A549 (cell line): ENCODE measurements at regions not wholly inside any gene's neighbourhood (a gene's known extent, or its start where the extent isn't known, plus 50 kb on each side); places are given as distances from the start of the nearest gene placed in this dataset.

Source experiments
- ATAC-seq, 2 experiments: fragments of 200-7000 bp in 1 of 2; fragments of >200 bp in 1 of 2; cut with Nextera tagmentation in 1 of 2; cut with Tn5 transposase in 1 of 2; 3 replicates each; pipeline versions ENCODE4 v1.8.0 to v1.9.1; 2018 to 2020; ENCODE audit warnings: mild to moderate bottlenecking in 1 of 2, moderate library complexity in 1 of 2
- CTCF ChIA-PET: fragments of 300-600 bp; sonication (Branson Sonifier 250); formaldehyde crosslinking; extraction: SDS; loops from one replicate; lab custom pipeline; 2021; ENCODE audit warnings: antibody characterized with exemption, inconsistent platforms; lab: Yijun Ruan, JAX
- POLR2A ChIA-PET: fragments of 350-600 bp; formaldehyde crosslinking; extraction: SDS; loops from one replicate; lab custom pipeline; 2021; ENCODE audit warnings: antibody characterized with exemption, inconsistent platforms; lab: Yijun Ruan, JAX
- DNase-seq, 2 experiments: peaks; one replicate each; pipeline versions ENCODE4 v3.0.0 to v3.0.0-alpha.2; 2011 to 2016; ENCODE audit warnings: low read depth in 1 of 2, low spot score in 1 of 2
- FAIRE-seq: peaks from 2 replicates; lab custom pipeline; 2011; peaks lifted over from hg19 to GRCh38; lab: Jason Lieb, UNC
- H3K27ac ChIP-seq, 2 experiments: fragments of >200 bp; sonication (Bioruptor Twin); formaldehyde crosslinking; 3 replicates each; pipeline ENCODE4 v1.5.1; 2016 to 2017
- H3K4me1 ChIP-seq: fragments of >200 bp; sonication (Bioruptor Twin); formaldehyde crosslinking; 3 replicates; pipeline ENCODE4 v1.6.1; 2016
- H3K4me2 ChIP-seq: fragments of >200 bp; sonication (Bioruptor Twin); formaldehyde crosslinking; 3 replicates; pipeline ENCODE4 v1.6.1; 2016
- H3K4me3 ChIP-seq: fragments of >200 bp; sonication (Bioruptor Twin); formaldehyde crosslinking; 3 replicates; pipeline ENCODE4 v1.5.1; 2016
- H3K9me3 ChIP-seq: fragments of >200 bp; sonication (Bioruptor Twin); formaldehyde crosslinking; 3 replicates; pipeline ENCODE4 v1.6.1; 2016
- BHLHE40 ChIP-seq: IDR thresholded peaks from 2 replicates; pipeline ENCODE4 v1.6.1; 2012; ENCODE audit warnings: low read depth, low read length, inconsistent platforms
- CBX8 ChIP-seq: fragments of 200-600 bp; sonication (generic); IDR thresholded peaks from 2 replicates; pipeline ENCODE4 v1.6.1; 2016
- EHF ChIP-seq: fragments of 250-450 bp; sonication (Bioruptor Pico); IDR thresholded peaks from 2 replicates; pipeline ENCODE4 v1.5.0; 2020; ENCODE audit warnings: mild to moderate bottlenecking
- EP300 ChIP-seq, 2 experiments: fragments of >200 bp; sonication (Bioruptor Twin); formaldehyde crosslinking; IDR thresholded peaks; 2 replicates in 1 of 2; 3 replicates in 1 of 2; pipeline ENCODE4 v1.6.1; 2016 to 2017
- FOSB ChIP-seq: fragments of 250-450 bp; sonication (Bioruptor Pico); IDR thresholded peaks from 2 replicates; pipeline ENCODE4 v1.5.0; 2020; ENCODE audit warnings: mild to moderate bottlenecking, moderate library complexity
- FOSL2 ChIP-seq, 2 experiments: fragments of 450-650 bp in 1 of 2; fragments of >200 bp in 1 of 2; sonication (Bioruptor Twin) in 1 of 2; formaldehyde crosslinking; IDR thresholded peaks; 2 replicates each; pipeline versions ENCODE4 v1.5.0 to v1.6.1; 2016 to 2020; ENCODE audit warnings: mild to moderate bottlenecking in 1 of 2, moderate library complexity in 1 of 2
- FOXS1 ChIP-seq: fragments of 250-450 bp; sonication (Bioruptor Pico); IDR thresholded peaks from 2 replicates; pipeline ENCODE4 v1.5.0; 2020; ENCODE audit warnings: mild to moderate bottlenecking, moderate library complexity
- HDAC2 ChIP-seq: fragments of 200-600 bp; sonication (generic); IDR thresholded peaks from 2 replicates; pipeline ENCODE4 v1.6.1; 2016
- HEYL ChIP-seq: fragments of 250-450 bp; sonication (Bioruptor Pico); IDR thresholded peaks from 2 replicates; pipeline ENCODE4 v1.8.0; 2021; ENCODE audit warnings: mild to moderate bottlenecking, moderate library complexity
- HOXB13 ChIP-seq: fragments of 250-450 bp; sonication (Bioruptor Pico); IDR thresholded peaks from 2 replicates; pipeline ENCODE4 v1.5.0; 2020; ENCODE audit warnings: low read depth, mild to moderate bottlenecking, moderate library complexity
- HOXB5 ChIP-seq: fragments of 250-450 bp; sonication (Bioruptor Pico); IDR thresholded peaks from 2 replicates; pipeline ENCODE4 v1.5.0; 2020; ENCODE audit warnings: mild to moderate bottlenecking, moderate library complexity
- MAFK ChIP-seq: fragments of 450-650 bp; IDR thresholded peaks from 2 replicates; pipeline ENCODE4 v1.6.1; 2014; ENCODE audit not compliant: partially characterized antibody
- MYC ChIP-seq: IDR thresholded peaks from 2 replicates; pipeline ENCODE4 v1.6.1; 2012; ENCODE audit warnings: mild to moderate bottlenecking, inconsistent platforms, low read length, improper control_type of control experiment, borderline replicate concordance
- PHF8 ChIP-seq: fragments of 200-600 bp; sonication (generic); IDR thresholded peaks from 2 replicates; pipeline ENCODE4 v1.6.1; 2016; ENCODE audit warnings: low read depth, mild to moderate bottlenecking, antibody characterized with exemption, moderate library complexity, borderline replicate concordance
- POLR2AphosphoS2 ChIP-seq: conservative IDR thresholded peaks from 2 replicates; pipeline ENCODE4 v1.6.1; 2012; ENCODE audit warnings: low read length, improper control_type of control experiment, inconsistent platforms
- RARB ChIP-seq: fragments of 250-450 bp; sonication (Bioruptor Pico); IDR thresholded peaks from 2 replicates; pipeline ENCODE4 v1.8.0; 2021; ENCODE audit warnings: mild to moderate bottlenecking, moderate library complexity
- RCOR1 ChIP-seq: fragments of 150-350 bp; IDR thresholded peaks from 2 replicates; pipeline ENCODE4 v1.6.1; 2014; ENCODE audit warnings: antibody characterized with exemption, low read length, low read depth
- SREBF2 ChIP-seq: fragments of 450-650 bp; IDR thresholded peaks from 2 replicates; pipeline ENCODE4 v1.6.1; 2014; ENCODE audit warnings: mild to moderate bottlenecking, moderate library complexity
- TP53 ChIP-seq: fragments of 250-450 bp; sonication (Bioruptor Pico); IDR thresholded peaks from 2 replicates; pipeline ENCODE4 v1.5.0; 2021; ENCODE audit warnings: mild to moderate bottlenecking, moderate library complexity
- ZSCAN20 ChIP-seq: fragments of 250-450 bp; sonication (Bioruptor Pico); IDR thresholded peaks from 2 replicates; pipeline ENCODE4 v1.8.0; 2022; ENCODE audit warnings: mild to moderate bottlenecking, moderate library complexity
- WGBS: methylation state at CpG from one replicate; pipeline ENCODE4 v1.1.6; 2017; ENCODE audit errors: missing lambda C conversion rate; 5-methylcytosine and 5-hydroxymethylcytosine counted together
- TF ChIP-seq, protein P1 (sequence below): fragments of 450-650 bp; IDR thresholded peaks from 2 replicates; pipeline ENCODE4 v1.6.1; 2014; ENCODE audit warnings: antibody characterized with exemption
- TF ChIP-seq, protein P2 (sequence below): IDR thresholded peaks from 2 replicates; pipeline ENCODE4 v1.6.1; 2012; ENCODE audit warnings: low read depth, borderline replicate concordance
- TF ChIP-seq, protein P3 (sequence below): fragments of >200 bp; sonication (Bioruptor Twin); formaldehyde crosslinking; IDR thresholded peaks from 3 replicates; pipeline ENCODE4 v1.6.1; 2016
- TF ChIP-seq, protein P4 (sequence below): IDR thresholded peaks from 2 replicates; pipeline ENCODE4 v1.6.1; 2012
- TF ChIP-seq, protein P5 (sequence below): fragments of 200-600 bp; sonication (generic); IDR thresholded peaks from 2 replicates; pipeline ENCODE4 v1.6.1; 2016; ENCODE audit warnings: antibody characterized with exemption, mild to moderate bottlenecking, moderate library complexity
- TF ChIP-seq, protein P6 (sequence below): IDR thresholded peaks from 2 replicates; pipeline ENCODE4 v1.6.1; 2012
- TF ChIP-seq, protein P7 (sequence below): fragments of >200 bp; sonication (Bioruptor Twin); formaldehyde crosslinking; IDR thresholded peaks from 2 replicates; pipeline ENCODE4 v1.6.1; 2016
- TF ChIP-seq, protein P8 (sequence below): fragments of 150-350 bp; IDR thresholded peaks from 2 replicates; pipeline ENCODE4 v1.6.1; 2014; ENCODE audit warnings: low read depth, mild to moderate bottlenecking, low read length
- TF ChIP-seq, protein P9 (sequence below): fragments of 250-450 bp; sonication (Bioruptor Pico); IDR thresholded peaks from 2 replicates; pipeline ENCODE4 v1.5.0; 2020; ENCODE audit warnings: low read depth, mild to moderate bottlenecking, moderate library complexity

DNA sequence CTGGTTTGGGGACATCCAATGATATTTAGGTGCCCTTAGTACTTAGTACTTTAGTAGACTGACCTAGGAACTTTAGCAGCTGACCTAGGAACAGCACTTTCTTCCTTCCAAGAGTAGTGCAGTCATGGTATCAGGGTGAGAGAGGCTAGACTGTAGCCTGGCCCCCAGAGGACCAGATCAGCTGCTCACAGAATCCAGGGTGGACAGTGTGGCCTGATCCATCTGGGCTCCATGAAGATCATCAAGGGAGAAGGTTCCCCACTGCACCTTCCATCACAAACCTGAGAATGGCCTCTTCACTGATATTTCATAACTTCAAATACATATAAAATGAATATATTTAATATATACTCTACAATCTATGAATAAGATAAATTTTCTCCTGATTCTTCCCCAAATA, 59.0 kb upstream of the TLR3 start:
- ATAC-seq (no peak), FAIRE-seq (no peak), DNase-seq (no peak)
- no peak overlapping the region for H3K4me2 ChIP-seq
- H3K4me1 ChIP-seq = no peaks in the 10 kb centered on the region
- no peak overlapping the region for H3K27ac ChIP-seq
- H3K9me3 ChIP-seq = no peaks in the 10 kb centered on the region
- TF ChIP-seq, protein P1, sequence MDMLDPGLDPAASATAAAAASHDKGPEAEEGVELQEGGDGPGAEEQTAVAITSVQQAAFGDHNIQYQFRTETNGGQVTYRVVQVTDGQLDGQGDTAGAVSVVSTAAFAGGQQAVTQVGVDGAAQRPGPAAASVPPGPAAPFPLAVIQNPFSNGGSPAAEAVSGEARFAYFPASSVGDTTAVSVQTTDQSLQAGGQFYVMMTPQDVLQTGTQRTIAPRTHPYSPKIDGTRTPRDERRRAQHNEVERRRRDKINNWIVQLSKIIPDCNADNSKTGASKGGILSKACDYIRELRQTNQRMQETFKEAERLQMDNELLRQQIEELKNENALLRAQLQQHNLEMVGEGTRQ = no peak
- TF ChIP-seq, protein P2, sequence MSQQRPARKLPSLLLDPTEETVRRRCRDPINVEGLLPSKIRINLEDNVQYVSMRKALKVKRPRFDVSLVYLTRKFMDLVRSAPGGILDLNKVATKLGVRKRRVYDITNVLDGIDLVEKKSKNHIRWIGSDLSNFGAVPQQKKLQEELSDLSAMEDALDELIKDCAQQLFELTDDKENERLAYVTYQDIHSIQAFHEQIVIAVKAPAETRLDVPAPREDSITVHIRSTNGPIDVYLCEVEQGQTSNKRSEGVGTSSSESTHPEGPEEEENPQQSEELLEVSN = no peak
- TF ChIP-seq EHF (CRISPR knock-in tag) = no peak
- no peak for TF ChIP-seq HDAC2
- TF ChIP-seq ZSCAN20 = no peak
- no peak for TF ChIP-seq RCOR1
- TF ChIP-seq EP300 (IDR thresholded peaks at IDR 0.05) = no peak
- no peak for TF ChIP-seq SREBF2
- TF ChIP-seq, protein P3, sequence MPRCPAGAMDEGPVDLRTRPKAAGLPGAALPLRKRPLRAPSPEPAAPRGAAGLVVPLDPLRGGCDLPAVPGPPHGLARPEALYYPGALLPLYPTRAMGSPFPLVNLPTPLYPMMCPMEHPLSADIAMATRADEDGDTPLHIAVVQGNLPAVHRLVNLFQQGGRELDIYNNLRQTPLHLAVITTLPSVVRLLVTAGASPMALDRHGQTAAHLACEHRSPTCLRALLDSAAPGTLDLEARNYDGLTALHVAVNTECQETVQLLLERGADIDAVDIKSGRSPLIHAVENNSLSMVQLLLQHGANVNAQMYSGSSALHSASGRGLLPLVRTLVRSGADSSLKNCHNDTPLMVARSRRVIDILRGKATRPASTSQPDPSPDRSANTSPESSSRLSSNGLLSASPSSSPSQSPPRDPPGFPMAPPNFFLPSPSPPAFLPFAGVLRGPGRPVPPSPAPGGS = no peak
- TF ChIP-seq, protein P4, sequence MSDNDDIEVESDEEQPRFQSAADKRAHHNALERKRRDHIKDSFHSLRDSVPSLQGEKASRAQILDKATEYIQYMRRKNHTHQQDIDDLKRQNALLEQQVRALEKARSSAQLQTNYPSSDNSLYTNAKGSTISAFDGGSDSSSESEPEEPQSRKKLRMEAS = no peak
- no peak for TF ChIP-seq RARB
- TF ChIP-seq, protein P5, sequence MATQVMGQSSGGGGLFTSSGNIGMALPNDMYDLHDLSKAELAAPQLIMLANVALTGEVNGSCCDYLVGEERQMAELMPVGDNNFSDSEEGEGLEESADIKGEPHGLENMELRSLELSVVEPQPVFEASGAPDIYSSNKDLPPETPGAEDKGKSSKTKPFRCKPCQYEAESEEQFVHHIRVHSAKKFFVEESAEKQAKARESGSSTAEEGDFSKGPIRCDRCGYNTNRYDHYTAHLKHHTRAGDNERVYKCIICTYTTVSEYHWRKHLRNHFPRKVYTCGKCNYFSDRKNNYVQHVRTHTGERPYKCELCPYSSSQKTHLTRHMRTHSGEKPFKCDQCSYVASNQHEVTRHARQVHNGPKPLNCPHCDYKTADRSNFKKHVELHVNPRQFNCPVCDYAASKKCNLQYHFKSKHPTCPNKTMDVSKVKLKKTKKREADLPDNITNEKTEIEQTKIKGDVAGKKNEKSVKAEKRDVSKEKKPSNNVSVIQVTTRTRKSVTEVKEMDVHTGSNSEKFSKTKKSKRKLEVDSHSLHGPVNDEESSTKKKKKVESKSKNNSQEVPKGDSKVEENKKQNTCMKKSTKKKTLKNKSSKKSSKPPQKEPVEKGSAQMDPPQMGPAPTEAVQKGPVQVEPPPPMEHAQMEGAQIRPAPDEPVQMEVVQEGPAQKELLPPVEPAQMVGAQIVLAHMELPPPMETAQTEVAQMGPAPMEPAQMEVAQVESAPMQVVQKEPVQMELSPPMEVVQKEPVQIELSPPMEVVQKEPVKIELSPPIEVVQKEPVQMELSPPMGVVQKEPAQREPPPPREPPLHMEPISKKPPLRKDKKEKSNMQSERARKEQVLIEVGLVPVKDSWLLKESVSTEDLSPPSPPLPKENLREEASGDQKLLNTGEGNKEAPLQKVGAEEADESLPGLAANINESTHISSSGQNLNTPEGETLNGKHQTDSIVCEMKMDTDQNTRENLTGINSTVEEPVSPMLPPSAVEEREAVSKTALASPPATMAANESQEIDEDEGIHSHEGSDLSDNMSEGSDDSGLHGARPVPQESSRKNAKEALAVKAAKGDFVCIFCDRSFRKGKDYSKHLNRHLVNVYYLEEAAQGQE = no peak
- TF ChIP-seq HOXB5 (CRISPR knock-in tag) = no peak
- no peak for TF ChIP-seq MYC
- TF ChIP-seq, protein P6, sequence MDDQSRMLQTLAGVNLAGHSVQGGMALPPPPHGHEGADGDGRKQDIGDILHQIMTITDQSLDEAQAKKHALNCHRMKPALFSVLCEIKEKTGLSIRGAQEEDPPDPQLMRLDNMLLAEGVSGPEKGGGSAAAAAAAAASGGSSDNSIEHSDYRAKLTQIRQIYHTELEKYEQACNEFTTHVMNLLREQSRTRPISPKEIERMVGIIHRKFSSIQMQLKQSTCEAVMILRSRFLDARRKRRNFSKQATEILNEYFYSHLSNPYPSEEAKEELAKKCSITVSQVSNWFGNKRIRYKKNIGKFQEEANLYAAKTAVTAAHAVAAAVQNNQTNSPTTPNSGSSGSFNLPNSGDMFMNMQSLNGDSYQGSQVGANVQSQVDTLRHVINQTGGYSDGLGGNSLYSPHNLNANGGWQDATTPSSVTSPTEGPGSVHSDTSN = no peak
- no peak for TF ChIP-seq BHLHE40
- TF ChIP-seq, protein P7, sequence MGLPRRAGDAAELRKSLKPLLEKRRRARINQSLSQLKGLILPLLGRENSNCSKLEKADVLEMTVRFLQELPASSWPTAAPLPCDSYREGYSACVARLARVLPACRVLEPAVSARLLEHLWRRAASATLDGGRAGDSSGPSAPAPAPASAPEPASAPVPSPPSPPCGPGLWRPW = no peak
- TF ChIP-seq MAFK = no peak
- TF ChIP-seq FOSL2 (IDR thresholded peaks at IDR 0.05) = no peak
- no peak for TF ChIP-seq FOSL2 (CRISPR knock-in tag; IDR thresholded peaks at IDR 0.05)
- TF ChIP-seq HEYL (CRISPR knock-in tag) = no peak
- POLR2A ChIA-PET = no interaction called here
- no peak overlapping the region for H3K4me3 ChIP-seq
- CTCF ChIA-PET = interaction anchor here (0.9 to 3.3 kb wide), 3 partner anchors 11 to 366 kb away, joined by 3 to 11 read pairs (median 3); no protein-coding TSS in a partner anchor

DNA sequence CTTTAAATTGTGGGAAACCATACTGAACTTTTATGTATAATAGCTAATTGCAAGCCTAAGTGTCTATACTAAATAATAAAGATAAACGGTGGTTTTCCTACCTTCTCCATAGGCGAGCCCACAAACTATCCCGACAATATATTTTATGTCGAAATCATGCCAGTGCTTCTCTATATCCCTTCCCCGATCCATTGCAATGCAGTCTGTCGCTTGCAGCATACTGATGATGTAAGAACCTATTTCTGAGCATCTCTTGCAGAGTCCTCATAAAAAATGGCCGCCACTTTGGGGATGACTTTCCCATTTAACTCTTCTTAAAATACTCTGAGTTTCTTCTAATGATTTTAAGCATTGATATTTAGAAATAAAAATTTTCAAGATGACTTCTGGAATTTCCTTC, 58.1 kb upstream of the TLR3 start:
- TF ChIP-seq, protein P8, sequence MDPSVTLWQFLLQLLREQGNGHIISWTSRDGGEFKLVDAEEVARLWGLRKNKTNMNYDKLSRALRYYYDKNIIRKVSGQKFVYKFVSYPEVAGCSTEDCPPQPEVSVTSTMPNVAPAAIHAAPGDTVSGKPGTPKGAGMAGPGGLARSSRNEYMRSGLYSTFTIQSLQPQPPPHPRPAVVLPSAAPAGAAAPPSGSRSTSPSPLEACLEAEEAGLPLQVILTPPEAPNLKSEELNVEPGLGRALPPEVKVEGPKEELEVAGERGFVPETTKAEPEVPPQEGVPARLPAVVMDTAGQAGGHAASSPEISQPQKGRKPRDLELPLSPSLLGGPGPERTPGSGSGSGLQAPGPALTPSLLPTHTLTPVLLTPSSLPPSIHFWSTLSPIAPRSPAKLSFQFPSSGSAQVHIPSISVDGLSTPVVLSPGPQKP = no peak
- no peak for TF ChIP-seq POLR2AphosphoS2
- TF ChIP-seq FOSB (CRISPR knock-in tag) = no peak
- no peak for TF ChIP-seq FOSL2 (IDR thresholded peaks at IDR 0.05)
- TF ChIP-seq FOSL2 (CRISPR knock-in tag; IDR thresholded peaks at IDR 0.05) = no peak
- no peak for TF ChIP-seq HOXB13 (CRISPR knock-in tag)
- no peak for TF ChIP-seq TP53
- TF ChIP-seq MAFK = no peak
- TF ChIP-seq RCOR1 = no peak
- TF ChIP-seq FOXS1 (CRISPR knock-in tag) = no peak
- TF ChIP-seq RARB = no peak
- TF ChIP-seq, protein P9, sequence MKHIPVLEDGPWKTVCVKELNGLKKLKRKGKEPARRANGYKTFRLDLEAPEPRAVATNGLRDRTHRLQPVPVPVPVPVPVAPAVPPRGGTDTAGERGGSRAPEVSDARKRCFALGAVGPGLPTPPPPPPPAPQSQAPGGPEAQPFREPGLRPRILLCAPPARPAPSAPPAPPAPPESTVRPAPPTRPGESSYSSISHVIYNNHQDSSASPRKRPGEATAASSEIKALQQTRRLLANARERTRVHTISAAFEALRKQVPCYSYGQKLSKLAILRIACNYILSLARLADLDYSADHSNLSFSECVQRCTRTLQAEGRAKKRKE (CRISPR knock-in tag) = no peak
- TF ChIP-seq HEYL (CRISPR knock-in tag) = no peak
- no peak for TF ChIP-seq PHF8
- TF ChIP-seq CBX8 = no peak
- FAIRE-seq (no peak), ATAC-seq (no peak), DNase-seq (no peak)
- Histone ChIP-seq H3K4me2 (no peak overlapping the region), H3K4me3 (no peak overlapping the region), H3K4me1 (no peaks in the 10 kb centered on the region), H3K27ac (no peak overlapping the region), H3K9me3 (no peaks in the 10 kb centered on the region)
- ChIA-PET POLR2A (no interaction called here), CTCF (interaction anchor here (1.1 to 3.3 kb wide), 2 partner anchors 11 to 367 kb away, joined by 3 to 11 read pairs; no protein-coding TSS in a partner anchor)
- WGBS = 68% methylated on average over 7 of the region's 7 CpGs
